ENCODE measurements at regions not wholly inside any gene's neighbourhood (a gene's known extent, or its start where the extent isn't known, plus 50 kb on each side); places are given as distances from the start of the nearest gene placed in this dataset.

GRCh38 chr3:104676241-104676640, 690.5 kb upstream of the ALCAM start:
- no peak for TF ChIP-seq CTCF (IDR thresholded peaks at IDR 0.05)
- no peak for TF ChIP-seq POLR2A (IDR thresholded peaks at IDR 0.05)
